Naive thymus-derived CD4-positive, alpha-beta T cell (primary cell): ENCODE measurements at regions not wholly inside any gene's neighbourhood (a gene's known extent, or its start where the extent isn't known, plus 50 kb on each side); places are given as distances from the start of the nearest gene placed in this dataset.

ENCODE experiments used
- ATAC-seq: fragments of 150-1000 bp; cut with Tn5 transposase; 2 replicates; pipeline ENCODE4 v1.10.0; 2021; ENCODE audit warnings: mild to moderate bottlenecking, moderate library complexity
- CTCF ChIA-PET: fragments of 350-600 bp; sonication (Branson Sonifier 250); formaldehyde crosslinking; loops from one replicate; lab custom pipeline; 2021; ENCODE audit warnings: antibody characterized with exemption; lab: Charles Lee
- POLR2A ChIA-PET: fragments of 350-600 bp; sonication (Branson Sonifier 250); formaldehyde crosslinking; loops from one replicate; lab custom pipeline; 2021; ENCODE audit warnings: antibody characterized with exemption, inconsistent platforms; lab: Charles Lee
- DNase-seq, 9 donors: peaks; one replicate each; pipeline versions ENCODE4 v3.0.0 to v3.0.0-alpha.2; 2020 to 2022; ENCODE audit warnings: mixed read lengths in 1 of 9
- H3K27ac ChIP-seq: one replicate; pipeline ENCODE4 v1.7.0; 2013; ENCODE audit warnings: mild to moderate bottlenecking, low read depth, low read length, moderate library complexity
- H3K27me3 ChIP-seq, 2 donors: one replicate each; pipeline ENCODE4 v1.7.0; 2013; ENCODE audit warnings: low read length in 2 of 2, mild to moderate bottlenecking in 2 of 2, moderate library complexity in 2 of 2; ENCODE audit not compliant: control insufficient read depth in 2 of 2, insufficient read depth in 2 of 2
- H3K36me3 ChIP-seq, 3 experiments: 1 replicate in 2 of 3; 2 replicates in 1 of 3; pipeline ENCODE4 v1.7.0; 2013; ENCODE audit warnings: low read length in 3 of 3, mild to moderate bottlenecking in 3 of 3, moderate library complexity in 1 of 3; ENCODE audit not compliant: insufficient read depth in 3 of 3, control insufficient read depth in 2 of 3
- H3K4me1 ChIP-seq, 2 donors: one replicate each; pipeline ENCODE4 v1.7.0; 2013; ENCODE audit warnings: low read length in 2 of 2, mild to moderate bottlenecking in 2 of 2, moderate library complexity in 1 of 2; ENCODE audit not compliant: control insufficient read depth in 2 of 2, insufficient read depth in 2 of 2
- H3K4me3 ChIP-seq: 2 replicates; pipeline ENCODE4 v1.7.0; 2013; ENCODE audit warnings: mild to moderate bottlenecking, low read length
- H3K9me3 ChIP-seq, 3 experiments: 1 replicate in 2 of 3; 2 replicates in 1 of 3; pipeline ENCODE4 v1.7.0; 2013; ENCODE audit warnings: low read length in 3 of 3; ENCODE audit not compliant: control insufficient read depth in 2 of 3
- H3K27ac Mint-ChIP-seq, 9 donors: one replicate each; pipeline ENCODE4 v1.8.0; 2020 to 2022; ENCODE audit warnings: mixed read lengths in 9 of 9, mild to moderate bottlenecking in 8 of 9, moderate library complexity in 5 of 9, inconsistent platforms in 2 of 9
- H3K27me3 Mint-ChIP-seq, 5 donors: one replicate each; pipeline ENCODE4 v1.8.0; 2021 to 2022; ENCODE audit warnings: mixed read lengths in 5 of 5, mild to moderate bottlenecking in 1 of 5
- H3K36me3 Mint-ChIP-seq, 5 donors: one replicate each; pipeline ENCODE4 v1.8.0; 2020 to 2022; ENCODE audit warnings: mixed read lengths in 5 of 5, mild to moderate bottlenecking in 3 of 5, inconsistent platforms in 1 of 5
- H3K4me1 Mint-ChIP-seq, 7 donors: one replicate each; pipeline ENCODE4 v1.8.0; 2020 to 2022; ENCODE audit warnings: mixed read lengths in 7 of 7, mild to moderate bottlenecking in 3 of 7, inconsistent platforms in 1 of 7
- H3K4me3 Mint-ChIP-seq, 10 donors: one replicate each; pipeline ENCODE4 v1.8.0; 2020 to 2022; ENCODE audit warnings: mild to moderate bottlenecking in 10 of 10, mixed read lengths in 10 of 10, moderate library complexity in 6 of 10, inconsistent platforms in 2 of 10
- H3K9me3 Mint-ChIP-seq, 11 donors: one replicate each; pipeline ENCODE4 v1.8.0; 2020 to 2022; ENCODE audit warnings: mixed read lengths in 11 of 11, mild to moderate bottlenecking in 4 of 11, inconsistent platforms in 1 of 11, moderate library complexity in 1 of 11
- intact Hi-C, 2 donors: fragments of 100-400 bp; cut with micrococcal nuclease; formaldehyde crosslinking; loops; one replicate each; pipeline ENCODE4 v1.15.1; 2023

DNA sequence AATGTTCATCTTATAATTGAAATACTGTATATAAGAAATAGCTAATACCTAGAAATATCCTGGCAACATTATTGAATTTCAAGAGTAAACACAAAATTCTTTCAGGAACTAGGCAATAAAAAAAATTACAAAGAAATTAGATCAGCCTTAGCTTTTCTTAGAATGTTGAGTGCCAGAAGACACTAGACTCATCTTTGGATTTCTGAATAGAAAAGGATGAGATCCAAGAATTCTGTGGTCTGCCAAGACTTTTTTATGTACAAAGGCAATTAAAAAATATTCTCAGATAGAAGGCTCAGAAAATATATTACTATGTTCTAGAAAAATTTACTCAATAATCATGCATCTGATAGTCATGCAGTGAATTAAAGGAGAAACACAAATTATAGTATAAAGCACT, 294.5 kb upstream of the CDIN1 start:
- POLR2A ChIA-PET = no interaction called here
- intact Hi-C loops = no loop called here
- Mint-ChIP-seq H3K9me3 (peaks cover 0 to 16% (median 5%) of the 10 kb centered on the region in 11 donors), H3K27me3 (peaks cover 0 to 20% (median under 1%) of the 10 kb centered on the region in 5 donors), H3K27ac (no peak overlapping the region), H3K36me3 (no peaks in the 10 kb centered on the region), H3K4me1 (no peaks in the 10 kb centered on the region), H3K4me3 (no peak overlapping the region)
- Histone ChIP-seq H3K4me3 (no peak overlapping the region), H3K27ac (no peak overlapping the region), H3K4me1 (no peaks in the 10 kb centered on the region), H3K9me3 (no peaks in the 10 kb centered on the region), H3K27me3 (no peaks in the 10 kb centered on the region), H3K36me3 (no peaks in the 10 kb centered on the region)
- no peak for DNase-seq
- no peak for ATAC-seq
- CTCF ChIA-PET = no interaction called here

DNA sequence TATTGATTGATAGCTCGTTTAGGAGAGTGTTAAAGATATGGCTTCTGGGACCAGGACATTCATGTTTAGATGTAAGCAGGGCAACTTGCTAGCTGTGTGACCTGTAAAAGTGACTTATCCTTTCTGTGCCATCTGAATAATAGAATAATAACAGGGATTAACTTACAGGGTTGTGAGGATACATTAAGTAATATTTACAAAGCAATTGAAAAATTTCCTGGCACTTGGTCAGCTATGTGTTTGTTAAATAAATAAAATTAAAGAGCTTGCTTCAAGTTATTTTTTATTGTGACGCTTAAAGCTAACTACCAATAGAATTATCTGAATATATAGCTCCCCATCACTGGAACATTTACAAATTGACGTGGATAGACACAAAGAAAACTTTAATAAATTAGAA, 287.9 kb upstream of the CDIN1 start:
- Mint-ChIP-seq H3K4me1 (no peaks in the 10 kb centered on the region), H3K27ac (no peak overlapping the region), H3K9me3 (peaks cover 0 to 5% (median 0%) of the 10 kb centered on the region in 11 donors), H3K4me3 (no peak overlapping the region), H3K36me3 (no peaks in the 10 kb centered on the region), H3K27me3 (peaks cover 0 to 19% (median 5%) of the 10 kb centered on the region in 5 donors)
- ChIA-PET CTCF (no interaction called here), POLR2A (no interaction called here)
- Histone ChIP-seq H3K36me3 (no peaks in the 10 kb centered on the region), H3K27me3 (no peaks in the 10 kb centered on the region), H3K27ac (no peak overlapping the region), H3K4me3 (no peak overlapping the region), H3K4me1 (no peaks in the 10 kb centered on the region), H3K9me3 (no peaks in the 10 kb centered on the region)
- no peak for ATAC-seq
- DNase-seq = no peak
- intact Hi-C loops = no loop called here

DNA sequence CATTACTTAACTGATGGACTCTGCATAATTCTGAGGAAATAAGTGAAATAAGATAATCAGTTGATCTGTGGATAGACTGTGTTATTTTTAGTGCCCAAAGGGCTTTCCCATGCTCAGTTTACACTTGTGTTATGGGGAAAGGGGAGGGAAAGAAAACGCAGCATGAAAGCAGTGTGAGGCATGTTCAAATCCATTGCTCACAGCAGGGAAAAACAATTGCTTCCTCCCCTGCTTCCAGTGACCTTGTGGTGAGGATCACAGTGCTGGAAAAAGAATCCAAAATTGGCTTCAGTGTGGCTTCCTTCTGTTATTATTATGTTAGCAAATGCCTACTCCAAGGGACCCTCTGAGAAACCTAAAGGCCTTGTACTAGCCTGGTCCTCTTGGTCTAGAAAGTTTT, 285.1 kb upstream of the CDIN1 start:
- Histone ChIP-seq H3K4me1 (no peaks in the 10 kb centered on the region), H3K27me3 (no peaks in the 10 kb centered on the region), H3K9me3 (no peaks in the 10 kb centered on the region), H3K4me3 (no peak overlapping the region), H3K27ac (no peak overlapping the region), H3K36me3 (no peaks in the 10 kb centered on the region)
- CTCF ChIA-PET = no interaction called here
- Mint-ChIP-seq H3K9me3 (peaks cover 0 to 2% (median 0%) of the 10 kb centered on the region in 11 donors), H3K27ac (no peak overlapping the region), H3K4me1 (no peaks in the 10 kb centered on the region), H3K27me3 (peaks cover 0 to 13% (median 5%) of the 10 kb centered on the region in 5 donors), H3K4me3 (no peak overlapping the region), H3K36me3 (no peaks in the 10 kb centered on the region)
- DNase-seq (no peak), ATAC-seq (no peak)
- intact Hi-C loops = no loop called here
- POLR2A ChIA-PET = no interaction called here

DNA sequence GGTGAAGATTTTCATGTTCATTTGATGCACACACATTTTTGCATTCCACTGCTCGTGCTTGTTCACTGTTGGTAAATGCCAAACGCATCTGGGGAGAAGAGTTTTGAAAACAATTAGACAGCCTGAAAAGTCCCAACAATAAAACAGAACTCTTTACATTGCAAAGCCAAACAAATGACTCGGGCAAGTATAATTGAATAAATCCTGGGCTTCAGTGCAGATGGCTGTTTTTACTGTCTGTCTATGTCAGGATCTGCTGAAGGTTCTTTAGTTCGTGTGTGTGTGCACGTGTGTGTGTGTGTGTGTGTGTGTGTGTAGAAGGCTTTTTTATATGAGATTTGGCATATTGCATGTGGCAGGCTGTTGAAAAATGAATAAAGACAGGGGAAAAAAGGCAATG, 277.5 kb upstream of the CDIN1 start:
- no peaks in the 10 kb centered on the region for H3K4me1 ChIP-seq
- CTCF ChIA-PET = no interaction called here

DNA sequence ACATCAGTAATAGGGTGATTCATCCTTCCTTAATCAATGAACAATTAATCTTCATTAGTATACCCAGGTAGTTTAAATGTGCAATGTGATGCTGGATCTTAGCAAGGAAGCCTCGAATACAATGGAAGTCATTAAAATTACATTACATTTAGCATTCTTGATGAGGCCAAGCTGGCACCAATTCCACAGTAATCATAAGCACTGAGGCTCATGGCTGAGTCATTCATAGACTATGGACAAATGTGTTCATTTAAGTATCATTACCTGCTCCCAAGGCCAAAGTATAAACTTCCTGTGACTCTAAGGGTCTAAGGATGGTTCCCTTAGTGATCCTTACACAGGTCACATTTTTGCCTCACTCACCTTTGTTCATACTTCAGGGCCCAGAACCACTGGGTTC, 266.4 kb upstream of the CDIN1 start:
- DNase-seq (no peak), ATAC-seq (no peak)
- Mint-ChIP-seq H3K4me1 (no peaks in the 10 kb centered on the region), H3K9me3 (peaks cover 0 to 11% (median 2%) of the 10 kb centered on the region in 11 donors), H3K27ac (no peak overlapping the region), H3K27me3 (peaks cover 0 to 6% (median 0%) of the 10 kb centered on the region in 5 donors), H3K4me3 (no peak overlapping the region), H3K36me3 (no peaks in the 10 kb centered on the region)
- H3K36me3 ChIP-seq = no peaks in the 10 kb centered on the region
- no peaks in the 10 kb centered on the region for H3K27me3 ChIP-seq
- H3K4me1 ChIP-seq = no peaks in the 10 kb centered on the region
- POLR2A ChIA-PET = no interaction called here
- no peak overlapping the region for H3K27ac ChIP-seq
- intact Hi-C loops = no loop called here
- CTCF ChIA-PET = no interaction called here
- no peaks in the 10 kb centered on the region for H3K9me3 ChIP-seq
- H3K4me3 ChIP-seq = no peak overlapping the region

More for the DNA sequence above, 277.5 kb upstream of the CDIN1 start:
- intact Hi-C loops = no loop called here
- Histone ChIP-seq H3K9me3 (no peaks in the 10 kb centered on the region), H3K4me3 (no peak overlapping the region), H3K36me3 (no peaks in the 10 kb centered on the region), H3K27ac (no peak overlapping the region), H3K27me3 (no peaks in the 10 kb centered on the region)
- Mint-ChIP-seq H3K4me1 (no peaks in the 10 kb centered on the region), H3K27me3 (no peaks in the 10 kb centered on the region), H3K27ac (no peak overlapping the region), H3K9me3 (peaks cover 0 to 3% (median 0%) of the 10 kb centered on the region in 11 donors), H3K36me3 (no peaks in the 10 kb centered on the region), H3K4me3 (no peak overlapping the region)
- ATAC-seq (no peak), DNase-seq (no peak)
- POLR2A ChIA-PET = no interaction called here

DNA sequence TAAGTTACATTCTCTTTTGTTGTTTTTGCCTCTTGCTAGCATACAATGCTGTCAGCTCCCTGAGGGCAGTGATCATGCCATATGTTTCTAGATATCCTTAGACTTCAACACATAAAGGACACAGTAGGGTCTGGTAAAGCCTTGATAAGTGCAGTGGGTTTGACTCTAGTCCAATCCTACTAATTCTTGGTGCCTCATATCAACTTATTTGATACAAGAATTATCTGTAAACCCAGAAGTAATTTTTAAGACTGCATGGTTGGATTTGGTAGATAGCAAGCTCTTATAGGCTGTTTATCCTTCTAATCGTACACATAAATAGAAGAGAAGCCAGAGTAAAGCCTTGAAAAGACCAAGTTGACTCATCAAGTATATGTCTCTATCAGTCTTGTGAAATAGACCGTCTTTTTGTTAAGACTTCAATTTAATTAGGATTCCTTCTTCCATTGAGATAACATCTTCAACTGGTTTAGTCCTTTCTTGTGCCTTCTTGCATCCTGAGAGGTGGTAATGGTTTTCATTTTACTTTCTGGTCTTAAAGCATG, 265.6 kb upstream of the CDIN1 start:
- no peak overlapping the region for H3K27ac ChIP-seq
- Mint-ChIP-seq H3K27ac (no peak overlapping the region), H3K36me3 (no peaks in the 10 kb centered on the region), H3K9me3 (peaks cover 0 to 7% (median 0%) of the 10 kb centered on the region in 11 donors), H3K4me3 (no peak overlapping the region), H3K27me3 (peaks cover 0 to 6% (median 0%) of the 10 kb centered on the region in 5 donors), H3K4me1 (no peaks in the 10 kb centered on the region)
- intact Hi-C loops = no loop called here
- H3K9me3 ChIP-seq = no peaks in the 10 kb centered on the region
- ATAC-seq = no peak
- ChIA-PET POLR2A (no interaction called here), CTCF (no interaction called here)
- DNase-seq = no peak
- H3K4me1 ChIP-seq = no peaks in the 10 kb centered on the region
- no peaks in the 10 kb centered on the region for H3K27me3 ChIP-seq
- H3K4me3 ChIP-seq = no peak overlapping the region
- H3K36me3 ChIP-seq = no peaks in the 10 kb centered on the region

DNA sequence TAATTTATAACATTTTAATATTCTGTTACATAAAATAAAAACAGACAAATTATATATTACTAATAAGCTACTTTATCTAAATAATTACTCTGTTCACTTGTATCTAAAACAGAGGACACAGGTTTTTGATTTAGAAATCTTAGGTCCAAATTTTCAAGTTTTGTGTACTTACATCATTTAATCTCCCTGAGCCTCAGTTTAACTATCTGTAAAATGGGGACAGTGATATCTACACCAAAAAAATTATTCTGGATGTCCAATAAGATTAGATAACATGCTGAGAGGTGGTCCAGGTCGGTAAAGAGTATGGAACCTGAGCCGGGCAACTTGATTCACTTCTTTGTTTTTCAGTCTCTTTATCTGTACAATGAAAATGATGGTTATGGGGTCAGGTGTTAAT, 263.8 kb upstream of the CDIN1 start:
- Mint-ChIP-seq H3K4me3 (no peak overlapping the region), H3K27me3 (peaks cover 0 to 6% (median 0%) of the 10 kb centered on the region in 5 donors), H3K27ac (no peak overlapping the region), H3K9me3 (peaks cover 0 to 2% (median 0%) of the 10 kb centered on the region in 11 donors), H3K36me3 (no peaks in the 10 kb centered on the region), H3K4me1 (no peaks in the 10 kb centered on the region)
- no peaks in the 10 kb centered on the region for H3K36me3 ChIP-seq
- H3K27ac ChIP-seq = no peak overlapping the region
- ChIA-PET CTCF (no interaction called here), POLR2A (no interaction called here)
- no peak for ATAC-seq
- no peak for DNase-seq
- no peaks in the 10 kb centered on the region for H3K27me3 ChIP-seq
- H3K4me1 ChIP-seq = no peaks in the 10 kb centered on the region
- no peaks in the 10 kb centered on the region for H3K9me3 ChIP-seq
- intact Hi-C loops = no loop called here
- no peak overlapping the region for H3K4me3 ChIP-seq
